ENCODE measurements at regions not wholly inside any gene's neighbourhood (a gene's known extent, or its start where the extent isn't known, plus 50 kb on each side); places are given as distances from the start of the nearest gene placed in this dataset.

DNA sequence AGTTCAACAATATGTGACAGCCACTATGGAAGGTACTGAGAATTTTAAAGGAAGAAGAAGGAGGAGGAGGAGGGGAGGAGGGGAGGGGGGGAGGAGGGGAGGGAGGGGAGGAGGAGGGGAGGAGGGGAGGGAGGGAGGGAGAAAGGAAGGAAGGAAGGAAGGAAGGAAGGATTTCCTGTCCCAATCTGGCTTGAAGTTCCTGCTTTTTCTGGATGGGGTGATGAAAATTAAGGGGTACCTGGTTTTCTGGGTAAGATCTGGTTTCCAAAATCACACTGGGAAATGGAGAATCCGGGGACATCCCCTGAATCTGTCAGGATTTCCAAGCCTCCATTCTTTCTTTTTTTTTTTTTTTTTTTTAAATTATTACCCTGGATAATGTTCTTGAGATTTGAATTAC is 271.8 kb downstream of the MTX2 start:
- no peak for DNase-seq (ENCODE audit: low read depth, low spot score)

DNA sequence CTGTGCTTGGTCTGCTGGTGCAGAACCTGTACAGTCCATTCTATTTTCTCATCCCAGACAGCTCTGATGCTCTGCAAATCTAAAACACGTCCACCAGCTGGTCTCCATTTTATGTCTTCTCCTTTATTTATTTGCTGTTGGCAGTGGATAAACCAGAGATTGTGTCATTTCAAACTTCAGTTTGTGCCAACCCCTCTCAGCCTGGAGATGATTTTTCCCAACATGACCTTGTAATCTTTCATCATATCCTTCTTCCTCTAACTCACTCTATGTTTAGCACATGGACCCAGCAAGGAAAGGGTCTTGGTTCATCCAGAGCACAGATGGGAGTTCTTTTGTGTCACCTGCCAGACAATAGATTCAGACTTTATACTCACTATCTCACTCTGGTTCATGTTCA is 273.2 kb downstream of the MTX2 start:
- no peak for DNase-seq (ENCODE audit: low read depth, low spot score)

DNA sequence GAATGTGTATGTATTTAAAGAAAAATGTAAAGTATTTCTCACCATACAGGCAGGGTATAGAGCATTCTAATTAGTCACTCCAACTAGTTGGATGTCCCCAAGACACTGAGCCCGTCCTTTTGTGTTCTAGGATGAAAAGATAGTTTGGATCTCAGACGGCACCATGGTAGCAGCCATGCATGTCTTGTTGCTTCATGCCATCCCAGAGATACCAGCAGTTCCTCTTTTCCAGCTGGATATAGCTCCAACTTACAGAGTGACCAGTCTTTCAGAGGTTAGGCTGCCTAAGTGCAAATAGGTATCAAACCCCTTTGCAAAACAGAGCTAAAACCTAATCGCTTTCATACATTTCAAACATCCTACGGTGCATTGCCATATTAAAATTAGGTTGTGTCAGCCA is 275.3 kb downstream of the MTX2 start:
- no peak for DNase-seq (ENCODE audit: low read depth, low spot score)

DNA sequence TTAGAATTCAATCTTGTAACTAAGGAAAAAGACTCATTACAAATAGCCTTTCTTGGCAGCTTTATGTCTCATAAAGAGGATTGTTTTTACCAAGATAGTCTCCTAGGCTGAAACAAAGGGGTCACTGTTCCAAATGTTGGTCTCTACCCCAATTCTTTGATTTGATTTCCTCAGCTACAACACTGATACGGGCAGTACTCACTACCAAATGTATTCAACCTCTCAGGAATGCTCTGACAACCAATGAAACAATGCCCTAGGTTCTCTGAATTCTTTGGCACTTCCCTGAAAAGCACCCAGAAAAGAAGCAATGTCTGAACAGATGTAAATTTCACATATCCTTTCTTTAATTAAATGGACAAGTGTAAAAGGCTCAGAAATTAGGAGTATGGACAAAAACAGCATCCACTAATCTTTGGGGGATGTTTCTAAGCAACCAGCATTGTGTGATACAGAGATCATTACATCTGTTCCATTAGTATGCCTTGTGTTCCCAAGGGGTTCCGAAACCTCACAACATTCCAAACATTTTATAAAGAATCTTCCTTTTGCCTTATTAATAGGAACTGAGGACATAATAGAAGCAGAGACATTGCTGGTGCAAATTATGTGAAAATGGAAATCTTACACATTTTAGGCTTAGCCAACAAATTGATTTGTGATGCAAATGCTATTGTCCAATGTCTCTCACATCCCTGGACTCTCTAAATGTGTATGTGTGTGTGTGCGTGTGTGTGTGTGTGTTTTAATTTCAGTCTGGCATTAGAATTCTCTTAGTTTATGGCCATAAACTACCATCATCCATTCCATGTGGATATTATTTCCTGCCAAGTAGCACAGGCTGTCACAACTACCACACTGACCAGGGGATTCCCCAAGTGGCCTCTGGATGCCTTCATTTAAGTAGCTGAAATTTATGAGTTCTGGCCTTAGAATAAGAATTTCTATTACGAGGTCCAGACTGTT is 276.0 kb downstream of the MTX2 start:
- DNase-seq (ENCODE audit: low read depth, low spot score) = no peak

DNA sequence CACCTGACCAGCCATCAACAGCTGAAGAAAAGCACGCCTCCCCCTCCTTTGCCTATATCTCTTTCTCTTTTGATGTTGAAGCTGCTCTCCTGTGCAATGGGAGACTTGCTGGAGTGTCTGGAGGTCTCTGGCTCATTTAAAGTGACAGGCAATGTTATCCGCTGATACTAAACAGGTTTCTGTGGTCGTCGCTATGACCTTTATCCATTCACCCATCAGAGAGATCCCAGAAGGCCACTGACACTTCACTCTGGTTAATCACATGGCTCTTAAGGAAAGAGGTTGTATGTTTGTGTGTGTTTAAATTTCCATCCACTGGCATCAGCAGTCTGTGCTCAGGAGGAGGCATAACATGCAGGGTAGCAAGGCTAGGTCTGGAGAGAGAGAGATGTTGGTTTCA is 277.3 kb downstream of the MTX2 start:
- DNase-seq (ENCODE audit: low read depth, low spot score) = no peak

DNA sequence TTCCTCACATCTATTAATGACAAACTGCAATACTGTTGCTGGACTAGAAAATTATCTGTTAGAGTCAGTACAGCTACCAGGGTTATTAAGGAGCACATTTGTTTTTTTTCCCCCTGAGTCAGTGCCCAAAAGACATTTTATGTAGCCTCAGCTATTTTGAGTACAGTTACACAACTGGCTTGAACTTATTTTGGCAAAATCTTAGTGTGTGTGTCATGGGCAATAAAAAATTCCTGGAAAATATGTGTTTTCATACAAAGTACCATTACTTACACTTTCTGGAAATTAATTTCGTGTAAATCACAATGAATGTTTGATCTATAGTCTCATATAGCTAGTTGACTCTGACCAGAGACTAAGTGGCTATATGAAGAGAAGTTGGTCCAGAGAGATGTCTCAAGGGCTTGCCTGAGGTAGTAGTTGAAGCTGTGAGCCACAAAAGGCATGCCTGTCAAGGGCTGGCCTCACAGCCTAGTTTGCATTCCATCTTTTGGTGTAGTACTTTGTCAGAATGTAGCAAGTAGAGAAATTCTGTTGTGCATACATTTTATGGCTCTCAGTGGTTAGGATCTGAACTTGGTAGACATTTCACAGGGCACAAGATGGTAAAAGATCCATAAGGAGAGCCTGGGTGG is 283.4 kb downstream of the MTX2 start:
- no peak for DNase-seq (ENCODE audit: low read depth, low spot score)

DNA sequence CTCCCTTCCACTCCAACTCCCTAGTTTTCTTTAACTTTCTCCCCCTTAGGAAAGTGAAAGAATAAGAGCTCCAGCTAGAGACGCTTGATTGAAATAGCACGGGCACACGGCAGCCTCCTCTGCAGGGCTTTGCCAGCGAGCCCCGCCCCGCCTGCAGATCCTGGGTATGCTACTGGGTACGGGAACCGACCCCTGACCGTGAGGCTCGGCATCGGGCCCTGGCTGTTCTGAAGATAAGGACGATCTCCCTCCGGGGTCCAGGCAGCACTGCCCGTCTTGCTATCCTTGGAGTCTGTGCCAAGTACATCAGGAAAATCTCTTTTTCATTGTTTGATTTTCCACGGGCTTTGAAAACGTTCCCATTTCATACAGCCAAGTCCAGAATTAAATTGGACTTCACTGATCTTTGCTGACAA is 284.5 kb downstream of the MTX2 start:
- DNase-seq (ENCODE audit: low read depth, low spot score) = no peak

DNA sequence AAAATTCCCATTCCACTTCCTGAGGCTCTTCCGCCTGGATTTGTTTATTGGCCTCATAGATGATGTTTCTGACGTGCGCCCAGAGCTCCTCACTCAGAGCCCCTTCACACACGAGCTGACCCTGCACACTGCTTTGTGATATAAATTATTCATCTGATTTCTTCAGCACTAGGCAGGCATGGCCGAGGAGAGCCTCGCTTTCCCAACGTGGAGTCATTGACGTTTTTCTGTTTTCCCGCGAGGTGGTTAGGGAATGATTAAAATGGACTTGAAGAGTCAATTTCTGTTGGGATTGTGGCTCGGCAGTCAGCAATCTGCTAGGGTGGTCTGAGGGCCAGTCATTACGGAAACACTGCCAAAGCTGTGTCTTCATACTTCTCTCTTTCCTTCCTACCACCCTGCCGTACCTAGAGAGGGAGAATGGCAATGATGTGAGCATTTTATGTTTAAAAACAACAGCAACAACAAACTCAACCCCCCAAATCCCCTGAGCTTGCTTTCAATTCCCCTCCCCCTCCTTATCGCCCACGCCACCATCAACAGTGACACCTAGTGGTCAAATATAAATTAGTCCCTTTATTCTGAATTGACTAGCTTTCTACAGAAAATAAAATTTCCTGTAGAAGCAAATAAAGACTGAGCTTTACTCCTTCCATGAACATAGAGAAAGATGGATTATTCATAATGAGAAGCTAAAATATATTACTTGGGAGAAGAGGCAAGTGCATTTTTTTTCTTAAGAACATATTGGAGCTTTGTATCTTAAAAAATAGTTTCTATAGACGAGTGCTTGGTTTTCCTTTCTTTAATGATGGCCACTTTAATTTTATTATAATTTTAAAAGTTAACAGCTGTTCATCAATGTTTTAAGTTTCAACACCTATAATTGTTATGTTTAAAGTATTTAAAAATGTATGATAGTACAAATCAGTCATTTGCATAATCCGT is 285.1 kb downstream of the MTX2 start:
- no peak for DNase-seq (ENCODE audit: low read depth, low spot score)

DNA sequence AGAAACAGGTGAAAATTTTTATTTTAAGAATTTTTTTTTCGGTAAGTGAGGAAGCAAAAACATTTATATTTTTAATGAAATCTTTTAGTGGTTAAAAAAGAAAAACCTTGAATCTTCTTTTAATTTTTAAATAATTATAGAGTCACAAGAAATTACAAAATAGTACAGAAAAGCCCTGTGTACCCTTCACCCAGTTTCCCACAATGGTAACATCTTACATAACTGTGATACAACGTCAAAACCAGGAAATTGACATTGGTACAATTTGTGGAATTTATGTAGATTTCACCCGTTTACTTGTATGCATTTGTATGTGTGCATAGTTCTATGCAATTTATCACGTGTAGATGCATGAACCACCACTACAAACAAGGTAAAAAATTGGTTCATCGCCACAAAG is 285.9 kb downstream of the MTX2 start:
- no peak for DNase-seq (ENCODE audit: low read depth, low spot score)

DNA sequence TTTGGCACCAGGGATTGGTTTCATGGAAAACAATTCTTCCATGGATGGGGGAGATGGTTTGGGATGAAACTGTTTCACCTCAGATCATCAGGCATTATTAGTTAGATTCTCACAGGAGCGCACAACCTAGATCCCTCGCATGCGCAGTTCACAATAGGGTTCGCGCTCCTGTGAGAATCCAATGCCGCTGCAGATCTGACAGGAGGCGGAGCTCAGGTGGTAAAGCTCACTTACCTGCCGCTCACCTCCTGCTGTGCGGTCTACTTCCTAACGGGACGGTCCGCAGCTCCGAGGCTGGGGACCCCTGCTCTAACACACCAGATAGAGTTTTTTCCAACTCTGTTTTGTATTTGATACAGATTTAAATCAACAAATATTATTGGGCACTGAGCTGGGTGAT is 286.5 kb downstream of the MTX2 start:
- DNase-seq (ENCODE audit: low read depth, low spot score) = no peak

DNA sequence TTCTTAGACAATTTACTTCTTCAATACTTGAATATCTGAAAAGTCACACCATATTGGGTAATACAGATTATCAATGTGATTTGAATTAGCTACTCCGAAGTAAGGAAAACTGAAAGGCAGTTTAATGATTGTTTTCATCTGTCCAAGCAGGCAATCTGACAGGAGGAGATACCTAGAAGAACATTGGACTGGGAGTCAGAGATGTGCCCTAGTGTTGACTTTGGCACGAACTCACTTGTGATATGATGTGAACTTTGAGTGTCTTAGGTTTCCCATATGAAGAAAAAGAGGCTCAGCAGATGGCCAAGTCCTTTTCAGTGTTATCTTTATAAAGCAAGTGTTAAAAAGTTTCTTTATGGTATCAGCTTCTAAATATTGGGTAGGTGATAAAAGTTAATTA is 287.1 kb downstream of the MTX2 start:
- no peak for DNase-seq (ENCODE audit: low read depth, low spot score)

DNA sequence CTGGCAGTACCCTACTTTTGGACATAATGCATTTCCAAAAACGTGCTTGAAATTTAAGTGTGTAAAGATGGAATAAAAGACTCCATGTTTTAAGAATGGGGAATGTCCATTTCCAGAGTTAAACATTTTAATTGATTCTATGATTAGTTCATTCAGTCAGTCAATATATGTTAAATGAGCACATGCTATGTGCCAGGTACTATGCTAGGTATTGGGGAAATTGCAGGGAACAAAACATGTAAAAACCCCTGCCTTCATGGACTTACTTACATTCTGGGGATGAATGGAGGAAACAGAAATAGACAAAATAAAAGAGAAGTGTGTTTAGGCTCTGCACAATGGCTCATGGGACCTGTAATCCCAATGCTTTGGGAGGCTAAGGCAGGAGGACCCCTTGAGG is 288.6 kb downstream of the MTX2 start:
- no peak for DNase-seq (ENCODE audit: low read depth, low spot score)

DNA sequence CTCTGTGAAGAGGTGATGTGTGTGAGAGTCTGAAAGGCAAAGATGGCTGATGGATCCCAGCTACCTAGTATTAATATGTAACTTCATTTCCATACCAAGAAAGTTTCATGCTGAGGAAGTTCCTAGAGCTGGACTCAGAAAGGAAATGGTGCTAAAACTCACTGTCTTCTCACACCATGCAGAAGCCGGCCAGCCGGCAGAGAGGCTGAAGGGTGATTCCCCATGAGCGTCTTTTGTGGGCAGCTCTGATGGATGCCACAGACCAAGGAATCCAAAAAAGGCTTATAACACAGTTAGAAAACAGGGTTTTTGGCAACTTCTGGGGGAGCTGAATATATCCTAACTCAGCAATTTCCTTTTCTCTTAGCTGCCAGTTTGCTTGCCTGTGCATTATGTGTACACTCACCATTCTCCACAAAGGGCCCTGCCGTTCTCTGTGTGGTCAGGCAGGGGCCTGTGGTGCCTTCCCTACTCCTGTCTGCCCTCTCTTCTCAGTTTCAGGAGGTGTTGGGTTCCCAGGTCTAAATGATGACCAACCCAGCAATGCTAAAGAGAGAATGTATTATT is 289.4 kb downstream of the MTX2 start:
- no peak for DNase-seq (ENCODE audit: low read depth, low spot score)

DNA sequence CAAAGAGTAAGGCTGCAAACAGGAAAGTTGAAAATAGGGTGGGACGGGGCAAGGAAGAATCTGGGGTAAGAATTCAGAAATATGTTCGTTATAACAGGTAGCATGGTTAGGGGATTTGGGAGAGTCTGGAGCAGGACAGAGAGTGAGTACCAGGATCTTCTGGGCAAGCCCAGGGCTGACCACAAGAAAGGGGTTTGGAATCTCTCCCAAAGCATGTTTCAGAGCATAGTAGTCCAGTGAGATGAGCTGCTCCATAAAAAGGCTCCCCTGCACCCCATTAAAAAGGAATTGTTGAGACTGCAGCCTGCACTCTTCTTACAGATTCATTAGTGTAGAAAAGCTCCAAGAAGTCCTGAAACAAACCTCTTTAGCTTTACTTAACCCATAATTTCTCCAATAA is 291.1 kb downstream of the MTX2 start:
- DNase-seq (ENCODE audit: low read depth, low spot score) = no peak

DNA sequence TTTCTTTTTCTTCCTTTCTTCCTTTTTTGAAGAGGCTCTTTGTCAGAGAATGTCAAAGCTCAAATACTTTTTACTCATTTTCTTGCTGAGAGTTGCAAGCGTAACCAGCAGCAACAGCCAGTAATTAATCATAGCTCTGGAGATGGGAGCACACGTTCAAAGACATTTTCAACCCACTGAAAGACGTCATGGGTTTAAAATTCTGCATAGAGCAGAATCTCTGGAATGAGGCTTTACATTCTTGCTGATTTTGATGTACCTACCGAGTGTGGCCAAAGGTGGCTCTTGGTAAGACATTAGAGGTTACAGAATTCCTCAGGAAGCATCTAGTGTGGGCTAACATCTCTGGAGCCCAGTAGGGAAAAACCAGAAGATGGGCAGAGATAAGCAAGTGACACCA is 292.5 kb downstream of the MTX2 start:
- DNase-seq (ENCODE audit: low read depth, low spot score) = no peak

DNA sequence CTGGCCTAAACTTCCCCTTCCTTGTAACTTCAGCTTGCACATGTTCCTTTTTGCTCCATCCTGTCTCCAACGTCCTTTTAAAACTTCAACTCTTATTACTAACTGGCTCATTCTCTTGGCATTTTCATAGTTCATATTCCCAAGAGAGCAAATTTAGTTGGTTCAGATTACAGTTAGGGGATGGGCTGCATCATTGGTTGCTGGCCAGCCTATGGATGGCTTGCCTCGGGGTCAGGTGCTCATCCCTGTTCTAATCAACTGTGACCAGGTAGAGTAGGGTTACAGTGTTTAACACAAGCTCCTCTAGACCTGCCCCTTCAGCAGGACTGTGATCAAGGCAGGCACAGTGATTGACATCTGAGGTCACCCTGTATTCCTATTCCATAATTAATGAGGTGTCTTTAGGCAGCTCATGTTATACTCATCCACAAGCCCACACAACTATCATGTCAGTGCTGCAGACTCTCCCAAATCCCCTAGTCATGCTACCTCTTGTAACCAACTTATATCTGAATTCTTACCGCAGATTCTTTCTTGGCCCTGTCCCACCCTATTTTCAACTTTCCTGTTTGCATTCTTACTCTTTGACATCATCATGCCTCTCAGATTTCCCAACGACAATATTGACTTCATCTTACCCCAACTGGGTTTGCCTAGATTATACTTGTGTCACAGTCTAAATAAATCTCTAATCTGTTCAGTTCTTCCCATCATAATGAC is 293.3 kb downstream of the MTX2 start:
- DNase-seq (ENCODE audit: low read depth, low spot score) = no peak

DNA sequence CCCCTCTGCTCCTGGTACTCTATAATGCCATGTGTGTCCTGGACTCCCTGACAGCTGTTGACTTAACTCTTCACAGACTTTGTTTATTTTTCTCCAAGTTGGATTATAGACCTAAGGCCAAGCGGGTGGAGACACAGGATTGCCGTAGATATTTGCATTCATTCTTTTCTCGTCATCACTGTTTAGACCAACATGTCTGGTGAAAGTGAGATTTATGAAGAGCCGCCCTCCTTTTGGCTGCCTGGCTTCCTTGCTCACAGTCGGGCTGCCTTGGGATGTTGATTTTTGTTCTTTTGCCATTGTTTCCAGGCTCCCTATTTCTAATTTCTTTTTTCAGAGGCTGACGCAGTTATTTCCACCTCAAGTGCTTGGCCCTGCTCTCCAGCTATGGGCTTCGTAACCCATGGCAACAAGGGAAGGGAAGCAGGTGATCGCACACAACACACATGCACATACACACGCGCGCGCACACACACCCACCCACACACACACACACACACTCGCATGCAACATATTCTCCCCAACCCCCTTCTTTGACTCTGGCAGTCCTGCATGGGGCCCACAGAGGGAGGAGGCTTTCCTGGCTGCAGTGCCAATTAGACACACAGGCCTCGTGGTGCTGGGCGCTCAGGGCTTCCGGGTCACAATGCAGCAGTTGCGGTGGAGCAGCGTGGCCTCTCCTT is 296.5 kb downstream of the MTX2 start:
- DNase-seq (ENCODE audit: low read depth, low spot score) = no peak

DNA sequence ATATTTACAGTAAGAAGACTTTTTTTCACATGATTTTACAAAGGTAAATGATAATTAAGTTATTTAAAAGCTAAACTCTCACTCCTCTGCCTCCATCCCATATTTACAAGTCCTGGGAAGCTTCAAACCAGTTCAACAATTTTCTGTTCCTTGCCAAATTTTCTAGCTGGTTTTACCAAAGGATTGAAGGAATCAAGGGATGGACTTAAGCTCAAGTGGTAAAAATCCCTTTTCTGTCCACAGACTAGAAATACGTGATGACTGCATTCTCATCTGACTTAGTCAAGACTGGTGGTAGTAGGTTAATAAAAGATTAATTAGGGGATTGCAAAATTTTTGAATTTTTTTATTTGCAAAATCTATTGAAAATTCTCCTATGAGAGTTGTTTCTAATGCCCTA is 297.3 kb downstream of the MTX2 start:
- no peak for DNase-seq (ENCODE audit: low read depth, low spot score)

DNA sequence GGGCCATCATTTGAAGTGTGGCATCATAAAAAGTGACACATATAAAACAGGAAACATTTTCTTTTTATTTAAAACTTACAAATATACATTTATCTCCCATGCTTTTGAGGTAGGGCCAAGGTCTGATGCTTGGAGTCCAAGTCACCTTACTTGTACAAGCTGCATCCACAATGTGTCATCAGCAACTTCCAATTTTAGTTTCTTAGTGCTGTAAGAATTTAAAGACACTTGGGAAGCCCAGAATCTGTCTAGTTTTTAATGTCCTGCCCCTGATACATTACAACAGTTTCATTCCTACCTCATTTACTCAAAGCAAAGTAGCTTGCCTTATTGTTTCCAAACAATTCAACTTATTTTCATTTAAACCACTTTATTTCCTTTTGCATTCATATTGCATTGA is 297.7 kb downstream of the MTX2 start:
- DNase-seq (ENCODE audit: low read depth, low spot score) = no peak

DNA sequence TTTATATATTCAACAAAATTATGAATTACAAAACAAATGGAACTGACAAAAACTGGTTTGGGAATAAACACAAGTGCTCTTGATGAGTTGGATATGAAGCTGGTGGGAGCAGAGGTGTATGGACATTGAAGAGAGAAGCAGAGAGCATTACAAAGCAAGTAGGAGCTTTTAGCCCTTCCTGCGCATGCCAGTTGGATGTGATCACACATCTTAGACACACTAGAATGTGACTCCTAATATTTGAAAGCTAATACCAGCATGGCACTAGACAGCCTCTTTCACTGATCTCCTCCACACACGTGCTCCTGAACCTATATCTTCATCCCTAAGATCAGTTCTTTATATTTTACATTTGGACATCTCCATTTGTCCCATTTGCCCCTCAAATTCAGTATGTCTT is 298.1 kb downstream of the MTX2 start:
- no peak for DNase-seq (ENCODE audit: low read depth, low spot score)

DNA sequence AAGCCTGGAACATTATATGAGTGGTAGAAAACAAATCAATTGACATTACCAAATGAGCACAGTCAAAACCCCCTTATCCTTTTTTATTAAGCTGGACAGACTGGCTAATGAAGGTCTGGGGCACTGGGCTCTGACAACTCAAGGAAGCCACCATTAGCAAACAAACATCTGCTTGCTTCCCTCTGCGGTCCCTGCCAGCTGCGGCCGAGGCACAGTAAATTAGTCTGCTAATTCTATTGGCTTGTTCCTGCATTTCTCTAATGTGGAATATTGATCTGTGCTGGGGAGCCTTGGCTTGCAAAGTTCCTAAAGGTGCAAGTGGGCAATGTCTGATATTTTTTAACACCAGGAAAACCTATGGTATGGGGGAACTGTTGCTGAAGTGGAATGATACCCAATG is 300.3 kb downstream of the MTX2 start:
- DNase-seq (ENCODE audit: low read depth, low spot score) = no peak

Measured in iPS DF 19.7 (cell line).